Uterus (tissue), 2 donors: ENCODE measurements at regions not wholly inside any gene's neighbourhood (a gene's known extent, or its start where the extent isn't known, plus 50 kb on each side); places are given as distances from the start of the nearest gene placed in this dataset.

ENCODE experiments used
- POLR2A ChIP-seq, 2 donors: fragments of 450-650 bp; IDR thresholded peaks; one replicate each; pipeline ENCODE4 v1.6.1; 2016; ENCODE audit warnings: antibody characterized with exemption in 2 of 2, mild to moderate bottlenecking in 1 of 2, moderate library complexity in 1 of 2
- TF ChIP-seq, protein P1 (sequence below), 4 experiments: fragments of 200-600 bp in 2 of 4; fragments of 450-650 bp in 2 of 4; sonication (generic) in 2 of 4; IDR thresholded peaks; one replicate each; pipeline ENCODE4 v1.5.1; 2016 to 2019; ENCODE audit warnings: antibody characterized with exemption in 4 of 4, mild to moderate bottlenecking in 2 of 4, moderate library complexity in 1 of 4

- TF ChIP-seq, protein P1, sequence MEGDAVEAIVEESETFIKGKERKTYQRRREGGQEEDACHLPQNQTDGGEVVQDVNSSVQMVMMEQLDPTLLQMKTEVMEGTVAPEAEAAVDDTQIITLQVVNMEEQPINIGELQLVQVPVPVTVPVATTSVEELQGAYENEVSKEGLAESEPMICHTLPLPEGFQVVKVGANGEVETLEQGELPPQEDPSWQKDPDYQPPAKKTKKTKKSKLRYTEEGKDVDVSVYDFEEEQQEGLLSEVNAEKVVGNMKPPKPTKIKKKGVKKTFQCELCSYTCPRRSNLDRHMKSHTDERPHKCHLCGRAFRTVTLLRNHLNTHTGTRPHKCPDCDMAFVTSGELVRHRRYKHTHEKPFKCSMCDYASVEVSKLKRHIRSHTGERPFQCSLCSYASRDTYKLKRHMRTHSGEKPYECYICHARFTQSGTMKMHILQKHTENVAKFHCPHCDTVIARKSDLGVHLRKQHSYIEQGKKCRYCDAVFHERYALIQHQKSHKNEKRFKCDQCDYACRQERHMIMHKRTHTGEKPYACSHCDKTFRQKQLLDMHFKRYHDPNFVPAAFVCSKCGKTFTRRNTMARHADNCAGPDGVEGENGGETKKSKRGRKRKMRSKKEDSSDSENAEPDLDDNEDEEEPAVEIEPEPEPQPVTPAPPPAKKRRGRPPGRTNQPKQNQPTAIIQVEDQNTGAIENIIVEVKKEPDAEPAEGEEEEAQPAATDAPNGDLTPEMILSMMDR (IDR thresholded peaks at IDR 0.05) = no peak
- no peak for TF ChIP-seq POLR2A (IDR thresholded peaks at IDR 0.05)
Observed at GRCh38 chr20:55158446-55158845, 683.1 kb downstream of the DOK5 start.
